ENCODE measurements at regions not wholly inside any gene's neighbourhood (a gene's known extent, or its start where the extent isn't known, plus 50 kb on each side); places are given as distances from the start of the nearest gene placed in this dataset.

- TF ChIP-seq CTCF (IDR thresholded peaks at IDR 0.05) (no peak), EZH2 (IDR thresholded peaks at IDR 0.05; ENCODE audit: borderline replicate concordance, insufficient read depth, low read depth, low read length, poor library complexity, severe bottlenecking) (no peak)
- Histone ChIP-seq H3K79me2 (ENCODE audit: control insufficient read depth, insufficient read depth, low read length) (no peaks in the 10 kb centered on the region), H3K36me3 (replicated peaks in 1 of 2; ENCODE audit: control extremely low read depth in 1 of 2, control insufficient read depth in 1 of 2, extremely low read depth in 1 of 2, insufficient read depth in 2 of 2, low read length in 1 of 2) (no peaks in the 10 kb centered on the region), H2AFZ (ENCODE audit: insufficient read depth, low read depth, low read length, poor library complexity, severe bottlenecking) (no peak overlapping the region), H3K9me3 (ENCODE audit: control extremely low read depth in 1 of 3, control insufficient read depth in 2 of 3, insufficient read depth in 1 of 3, low read length in 2 of 3) (no peaks in the 10 kb centered on the region), H3K4me3 (ENCODE audit: control extremely low read depth in 1 of 5, extremely low read depth in 1 of 5, insufficient read depth in 1 of 5, low read depth in 2 of 5, low read length in 4 of 5) (no peak overlapping the region), H3K4me1 (ENCODE audit: control insufficient read depth in 2 of 2, insufficient read depth in 2 of 2, low read length in 2 of 2) (no peaks in the 10 kb centered on the region), H3K9ac (ENCODE audit: low read length) (no peak overlapping the region), H4K20me1 (ENCODE audit: control insufficient read depth, insufficient read depth, low read length, poor library complexity, severe bottlenecking) (no peaks in the 10 kb centered on the region), H3K4me2 (replicated peaks; ENCODE audit: low read depth, low read length, poor library complexity, severe bottlenecking) (no peak overlapping the region), H3K27ac (ENCODE audit: low read length in 2 of 2) (no peak overlapping the region), H3K27me3 (replicated peaks in 1 of 4; ENCODE audit: control extremely low read depth in 1 of 4, control insufficient read depth in 3 of 4, insufficient read depth in 4 of 4, low read length in 3 of 4) (no peaks in the 10 kb centered on the region)
- Mint-ChIP-seq H3K4me3 (no peak overlapping the region), H3K4me1 (no peaks in the 10 kb centered on the region), H3K27me3 (no peaks in the 10 kb centered on the region), H3K27ac (no peak overlapping the region), H3K9me3 (ENCODE audit: insufficient read depth) (no peaks in the 10 kb centered on the region)
- intact Hi-C loops (cut with micrococcal nuclease): no loop called here
- POLR2A ChIA-PET: interaction anchor here (1.7 kb wide), 1 partner anchor 90 kb away, joined by 6 read pairs; no protein-coding TSS in a partner anchor
- DNase-seq (no peak), ATAC-seq (ENCODE audit: low read depth) (no peak)
- CTCF ChIA-PET: no interaction called here
- 97% methylated on average over 3 of the region's 5 CpGs for WGBS (ENCODE audit: insufficient coverage)
Observed at GRCh38 chr13:50334944-50335343, 319.7 kb downstream of the KCNRG start.

DNA sequence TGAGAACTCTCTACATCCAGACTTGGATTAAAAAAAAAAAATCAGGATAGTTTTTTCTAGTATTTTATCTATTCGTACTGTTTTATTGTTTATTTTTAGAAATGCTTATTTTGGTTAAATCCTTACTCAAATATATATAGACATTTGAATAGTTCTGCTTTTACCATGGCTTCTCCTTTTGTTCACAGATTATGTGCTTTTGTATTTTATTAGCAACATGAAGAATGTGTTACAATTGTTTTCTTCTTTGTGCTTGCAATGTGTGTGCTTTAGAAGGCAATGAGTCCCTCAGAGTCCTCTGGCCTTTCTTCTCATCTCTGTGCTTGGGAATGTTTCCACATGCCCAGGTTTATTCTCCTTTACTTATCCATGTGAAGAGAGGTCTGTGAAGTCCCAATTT is 324.0 kb downstream of the KCNRG start:
- ATAC-seq (ENCODE audit: low read depth): no peak
- Histone ChIP-seq H3K27ac (ENCODE audit: low read length in 2 of 2) (no peak overlapping the region), H3K36me3 (replicated peaks in 1 of 2; ENCODE audit: control extremely low read depth in 1 of 2, control insufficient read depth in 1 of 2, extremely low read depth in 1 of 2, insufficient read depth in 2 of 2, low read length in 1 of 2) (peaks cover 0 to 1% of the 10 kb centered on the region in 2 experiments), H3K9me3 (ENCODE audit: control extremely low read depth in 1 of 3, control insufficient read depth in 2 of 3, insufficient read depth in 1 of 3, low read length in 2 of 3) (peaks cover 5 to 11% (median 5%) of the 10 kb centered on the region in 3 donors), H3K4me3 (ENCODE audit: control extremely low read depth in 1 of 5, extremely low read depth in 1 of 5, insufficient read depth in 1 of 5, low read depth in 2 of 5, low read length in 4 of 5) (no peak overlapping the region), H3K79me2 (ENCODE audit: control insufficient read depth, insufficient read depth, low read length) (no peaks in the 10 kb centered on the region), H3K27me3 (replicated peaks in 1 of 4; ENCODE audit: control extremely low read depth in 1 of 4, control insufficient read depth in 3 of 4, insufficient read depth in 4 of 4, low read length in 3 of 4) (no peaks in the 10 kb centered on the region), H3K4me1 (ENCODE audit: control insufficient read depth in 2 of 2, insufficient read depth in 2 of 2, low read length in 2 of 2) (no peaks in the 10 kb centered on the region), H3K4me2 (replicated peaks; ENCODE audit: low read depth, low read length, poor library complexity, severe bottlenecking) (no peak overlapping the region), H3K9ac (ENCODE audit: low read length) (no peak overlapping the region), H4K20me1 (ENCODE audit: control insufficient read depth, insufficient read depth, low read length, poor library complexity, severe bottlenecking) (no peaks in the 10 kb centered on the region), H2AFZ (ENCODE audit: insufficient read depth, low read depth, low read length, poor library complexity, severe bottlenecking) (no peak overlapping the region)
- no peaks in the 10 kb centered on the region for H3K9me3 Mint-ChIP-seq (ENCODE audit: insufficient read depth)
- no peak overlapping the region for H3K4me3 Mint-ChIP-seq
- H3K4me1 Mint-ChIP-seq: no peaks in the 10 kb centered on the region
- no peak overlapping the region for H3K27ac Mint-ChIP-seq
- ChIA-PET POLR2A (no interaction called here), CTCF (no interaction called here)
- DNase-seq: no peak
- WGBS (ENCODE audit: insufficient coverage): no CpG with 5 or more reads among the region's 1 CpG
- no peak for TF ChIP-seq EZH2 (IDR thresholded peaks at IDR 0.05; ENCODE audit: borderline replicate concordance, insufficient read depth, low read depth, low read length, poor library complexity, severe bottlenecking)
- TF ChIP-seq CTCF (IDR thresholded peaks at IDR 0.05): no peak
- no peaks in the 10 kb centered on the region for H3K27me3 Mint-ChIP-seq
- intact Hi-C loops (cut with micrococcal nuclease): no loop called here
